ENCODE measurements at regions not wholly inside any gene's neighbourhood (a gene's known extent, or its start where the extent isn't known, plus 50 kb on each side); places are given as distances from the start of the nearest gene placed in this dataset.
"Not testable (repeated sequence)": the region's sequence is repeated elsewhere in the genome, so short reads cannot be mapped to it uniquely, and the experiment has no call there.

DNA sequence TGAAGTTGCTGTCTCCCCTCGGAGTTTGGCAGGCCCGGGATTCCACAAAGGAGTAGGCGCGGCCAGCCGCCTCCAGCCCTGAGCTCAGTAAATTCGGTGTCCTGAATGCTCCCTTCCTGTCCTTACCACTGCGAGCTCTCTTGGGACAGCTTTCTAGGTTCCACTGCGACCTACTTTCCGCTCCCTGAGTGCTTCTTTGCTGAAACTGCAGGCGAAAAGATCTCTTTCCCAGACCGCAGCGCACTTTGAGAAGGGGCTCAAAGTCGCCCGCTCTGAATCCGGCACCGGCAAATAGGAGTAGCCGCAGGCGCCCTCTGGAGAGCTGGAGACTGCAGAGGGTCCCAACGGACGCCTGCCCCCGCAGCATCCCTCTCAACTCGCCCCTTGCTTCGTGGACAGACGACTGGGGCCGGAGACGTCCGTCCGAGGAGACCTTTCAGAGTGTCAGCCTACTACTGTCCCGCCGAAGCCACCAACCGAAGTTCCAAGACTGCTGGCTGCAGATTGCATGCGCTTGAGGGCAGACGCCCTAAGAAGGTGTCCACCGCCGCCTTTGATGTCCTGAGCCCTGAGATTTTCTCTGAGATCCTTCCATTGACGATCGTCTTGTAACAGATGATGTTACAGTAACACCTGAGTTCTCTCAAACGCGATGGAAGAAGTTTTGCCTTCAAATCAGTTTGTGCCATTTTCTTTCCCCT, 96.0 kb downstream of the ANXA2R start:
- no peaks in the 10 kb centered on the region for H3K36me3 Mint-ChIP-seq (ENCODE audit: low read depth)
- no peak overlapping the region for H3K27ac Mint-ChIP-seq
- CTCF ChIA-PET = no interaction called here
- POLR2A ChIA-PET = no interaction called here
- no peak overlapping the region for H3K4me3 Mint-ChIP-seq
- no peaks in the 10 kb centered on the region for H3K9me3 Mint-ChIP-seq
- peaks cover 3% of the 10 kb centered on the region for H3K27me3 Mint-ChIP-seq
- peaks cover 8% of the 10 kb centered on the region for H3K4me1 Mint-ChIP-seq
- DNase-seq = no peak

DNA sequence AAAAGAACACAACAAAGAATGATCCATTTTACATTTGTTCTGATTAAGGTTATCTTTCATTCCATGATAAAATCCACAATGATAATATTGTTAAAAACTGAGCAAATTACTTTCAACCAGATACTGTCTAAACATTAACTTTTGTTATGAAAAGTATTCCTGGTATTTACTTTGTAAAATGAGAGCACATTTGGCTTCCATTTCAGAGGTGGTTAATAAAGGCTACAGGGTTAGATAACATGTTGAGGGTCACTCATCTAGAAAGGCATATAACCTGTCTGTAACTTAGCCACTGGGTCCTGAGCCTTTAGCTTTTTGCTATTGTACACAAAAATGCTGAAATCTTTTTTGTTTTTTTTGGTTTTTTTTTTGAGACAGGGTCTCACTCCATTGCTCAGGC, 99.3 kb downstream of the ANXA2R start:
- peaks cover 3% of the 10 kb centered on the region for H3K27me3 Mint-ChIP-seq

DNA sequence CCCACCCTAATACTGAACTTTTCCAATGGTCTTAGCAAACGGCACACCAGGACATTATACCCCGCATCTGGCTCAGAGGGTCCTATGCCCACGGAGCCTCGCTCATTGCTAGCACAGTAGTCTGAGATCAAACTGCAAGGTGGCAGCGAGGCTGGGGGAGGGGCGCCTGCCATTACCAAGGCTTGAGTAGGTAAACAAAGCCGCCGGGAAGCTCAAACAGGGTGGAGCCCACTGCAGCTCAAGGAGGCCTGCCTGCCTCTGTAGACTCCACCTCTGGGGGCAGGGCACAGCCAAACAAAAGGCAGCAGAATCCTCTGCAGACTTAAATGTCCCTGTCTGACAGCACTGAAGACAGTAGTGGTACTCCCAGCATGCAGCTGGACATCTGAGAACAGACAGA, 108.1 kb downstream of the ANXA2R start:
- H3K36me3 Mint-ChIP-seq (ENCODE audit: low read depth); CTCF ChIA-PET; H3K4me3 Mint-ChIP-seq; H3K4me1 Mint-ChIP-seq; H3K27ac Mint-ChIP-seq; H3K9me3 Mint-ChIP-seq; POLR2A ChIA-PET; DNase-seq: not testable (repeated sequence)
- peaks cover 11% of the 10 kb centered on the region for H3K27me3 Mint-ChIP-seq

More for the DNA sequence above, 99.3 kb downstream of the ANXA2R start:
- DNase-seq = no peak
- Mint-ChIP-seq H3K4me3 (no peak overlapping the region), H3K36me3 (ENCODE audit: low read depth) (peaks cover 7% of the 10 kb centered on the region), H3K4me1 (peaks cover 2% of the 10 kb centered on the region), H3K27ac (no peak overlapping the region), H3K9me3 (no peaks in the 10 kb centered on the region)
- CTCF ChIA-PET = interaction anchor here (1.3 kb wide), 1 partner anchor 32 kb away, joined by 3 read pairs; no protein-coding TSS in a partner anchor
- POLR2A ChIA-PET = interaction anchor here (1.3 kb wide), 1 partner anchor 29 kb away, joined by 3 read pairs; no protein-coding TSS in a partner anchor

DNA sequence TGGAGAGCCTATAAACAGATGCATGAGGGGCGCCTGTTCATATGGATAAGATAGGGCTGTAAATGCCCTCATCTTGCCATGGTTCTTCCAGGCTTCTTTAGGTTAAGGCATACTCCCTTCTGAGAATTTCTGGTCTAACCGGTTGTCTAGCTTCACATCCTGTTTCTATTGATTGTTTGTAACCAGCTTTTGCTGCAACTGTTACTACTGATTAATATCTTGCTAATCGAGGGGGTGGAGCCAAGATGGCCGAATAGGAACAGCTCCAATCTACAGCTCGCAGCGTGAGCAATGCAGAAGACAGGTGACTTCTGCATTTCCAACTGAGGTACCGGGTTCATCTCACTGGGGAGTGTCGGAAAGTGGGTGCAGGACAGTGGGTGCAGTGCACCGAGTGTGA, 108.7 kb downstream of the ANXA2R start:
- H3K36me3 Mint-ChIP-seq (ENCODE audit: low read depth); H3K4me1 Mint-ChIP-seq; H3K27ac Mint-ChIP-seq; H3K9me3 Mint-ChIP-seq; DNase-seq; CTCF ChIA-PET; POLR2A ChIA-PET; H3K4me3 Mint-ChIP-seq: not testable (repeated sequence)
- peaks cover 11% of the 10 kb centered on the region for H3K27me3 Mint-ChIP-seq

DNA sequence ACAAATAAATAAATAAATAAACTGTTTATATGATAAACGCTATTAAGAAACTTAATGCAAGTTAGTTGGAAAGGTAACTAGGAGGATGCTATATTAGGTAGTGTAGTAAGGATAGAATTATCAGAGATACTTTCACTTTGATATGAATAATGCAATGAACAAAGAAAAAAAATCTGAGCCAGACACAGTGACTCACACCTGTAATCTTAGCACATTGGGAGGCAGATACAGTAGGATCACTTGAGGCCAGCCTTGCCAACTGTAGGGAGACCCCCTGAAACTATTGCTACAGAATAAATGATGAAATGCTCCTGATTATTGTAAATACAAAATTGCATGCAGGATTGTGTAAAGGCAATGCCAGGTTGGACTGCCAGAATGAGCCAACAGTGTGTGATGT, 109.2 kb downstream of the ANXA2R start:
- H3K27ac Mint-ChIP-seq = no peak overlapping the region
- H3K9me3 Mint-ChIP-seq = peaks cover 3% of the 10 kb centered on the region
- peaks cover under 1% of the 10 kb centered on the region for H3K36me3 Mint-ChIP-seq (ENCODE audit: low read depth)
- ChIA-PET POLR2A (no interaction called here), CTCF (no interaction called here)
- H3K4me1 Mint-ChIP-seq = no peaks in the 10 kb centered on the region
- no peak overlapping the region for H3K4me3 Mint-ChIP-seq
- no peak for DNase-seq
- H3K27me3 Mint-ChIP-seq = peaks cover 11% of the 10 kb centered on the region

DNA sequence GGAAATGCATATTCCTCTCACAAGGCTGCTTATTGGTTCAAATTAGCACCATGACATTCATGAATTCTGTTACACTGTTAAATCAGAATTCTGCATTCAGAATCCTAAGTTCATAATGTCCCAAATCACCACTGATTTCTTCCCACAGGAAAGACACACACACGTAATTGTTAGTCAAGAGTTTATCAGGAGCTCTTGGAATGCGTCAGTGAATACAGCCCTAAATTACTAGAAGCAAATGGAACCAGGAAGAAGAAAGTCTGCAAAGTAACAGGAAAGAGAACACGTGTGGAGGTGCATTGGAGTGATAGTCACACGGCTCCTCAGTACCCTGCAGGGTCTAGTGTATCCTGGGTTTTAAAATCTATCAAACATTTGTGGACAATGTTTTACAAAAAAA, 110.2 kb downstream of the ANXA2R start:
- Mint-ChIP-seq H3K36me3 (ENCODE audit: low read depth) (no peaks in the 10 kb centered on the region), H3K4me3 (no peak overlapping the region), H3K27me3 (peaks cover 10% of the 10 kb centered on the region), H3K9me3 (peaks cover 3% of the 10 kb centered on the region), H3K27ac (no peak overlapping the region), H3K4me1 (no peaks in the 10 kb centered on the region)
- ChIA-PET POLR2A (no interaction called here), CTCF (interaction anchor here (1.2 kb wide), 1 partner anchor 21 kb away, joined by 4 read pairs; no protein-coding TSS in a partner anchor)
- no peak for DNase-seq

DNA sequence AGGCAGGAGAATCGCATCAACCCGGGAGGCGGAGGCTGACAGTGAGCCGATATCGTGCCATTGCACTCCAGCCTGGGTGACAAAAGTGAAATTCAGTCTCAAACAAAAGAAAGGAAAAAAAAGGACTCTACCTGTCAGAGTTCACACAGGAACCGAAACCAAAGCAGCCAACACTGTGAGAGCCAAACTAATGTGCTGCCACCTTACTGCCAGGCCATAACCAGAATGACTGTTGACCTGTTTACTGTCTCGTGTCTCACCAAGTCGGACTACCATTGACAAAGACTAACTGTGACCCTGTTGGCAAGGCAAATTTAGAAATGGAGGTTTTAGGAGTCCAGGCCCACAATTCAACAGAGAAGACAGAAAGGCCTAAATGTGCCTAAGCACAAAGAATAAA, 112.4 kb downstream of the ANXA2R start:
- CTCF ChIA-PET = interaction anchor here (1.4 kb wide), 1 partner anchor 19 kb away, joined by 4 read pairs; no protein-coding TSS in a partner anchor

DNA sequence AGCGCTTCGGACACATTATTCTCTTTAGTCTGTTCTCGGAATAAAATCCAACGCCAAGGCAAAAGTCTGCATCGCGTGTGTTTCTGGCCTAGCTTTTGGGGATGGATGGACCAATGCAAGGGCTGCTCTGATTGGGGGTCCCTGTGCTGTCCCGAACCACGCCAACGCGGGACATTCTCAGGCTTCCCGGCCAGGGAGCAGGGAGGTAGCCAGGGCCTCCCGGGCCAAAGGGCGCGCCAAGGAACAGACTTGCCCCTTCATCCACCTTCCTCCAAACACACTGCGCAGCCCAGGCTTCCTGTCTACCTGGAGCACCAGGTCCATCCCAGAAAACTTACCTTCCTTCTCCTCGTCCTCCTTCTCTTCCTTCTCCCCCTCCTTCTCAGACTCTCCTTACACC, 113.0 kb upstream of the SELENOP start:
- CTCF ChIA-PET = no interaction called here

More for the DNA sequence above, 112.4 kb downstream of the ANXA2R start:
- H3K27ac Mint-ChIP-seq = no peak overlapping the region
- peaks cover 3% of the 10 kb centered on the region for H3K9me3 Mint-ChIP-seq
- no peak overlapping the region for H3K4me3 Mint-ChIP-seq
- DNase-seq = no peak
- no peaks in the 10 kb centered on the region for H3K36me3 Mint-ChIP-seq (ENCODE audit: low read depth)
- H3K4me1 Mint-ChIP-seq = no peaks in the 10 kb centered on the region
- H3K27me3 Mint-ChIP-seq = no peaks in the 10 kb centered on the region
- POLR2A ChIA-PET = no interaction called here

DNA sequence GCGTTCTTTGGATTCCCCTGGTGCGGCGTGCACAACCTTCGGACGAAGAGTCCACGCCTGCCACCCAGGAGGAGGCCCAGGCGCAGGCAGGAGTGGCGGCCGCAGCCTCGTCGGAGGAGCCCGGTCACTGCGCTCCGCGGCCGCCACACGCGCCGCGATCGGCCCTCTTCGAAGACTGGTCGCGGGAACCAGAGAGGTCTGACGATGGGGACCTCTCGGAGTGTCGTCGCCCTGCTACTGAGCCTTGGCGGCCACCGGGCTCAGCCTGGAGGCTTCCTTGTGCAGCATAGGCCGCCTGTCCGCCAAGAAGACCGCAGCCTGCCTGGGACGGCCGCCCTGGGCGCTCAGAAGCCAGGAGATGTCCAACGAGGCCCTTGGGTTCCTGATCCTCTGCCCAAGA, 112.5 kb upstream of the SELENOP start:
- H3K4me1 Mint-ChIP-seq = no peaks in the 10 kb centered on the region
- DNase-seq = no peak
- H3K27ac Mint-ChIP-seq = no peak overlapping the region
- H3K4me3 Mint-ChIP-seq = no peak overlapping the region
- POLR2A ChIA-PET = no interaction called here
- CTCF ChIA-PET = interaction anchor here (2.0 kb wide), 1 partner anchor 15 kb away, joined by 10 read pairs; no protein-coding TSS in a partner anchor
- H3K27me3 Mint-ChIP-seq = no peaks in the 10 kb centered on the region
- no peaks in the 10 kb centered on the region for H3K36me3 Mint-ChIP-seq (ENCODE audit: low read depth)
- no peaks in the 10 kb centered on the region for H3K9me3 Mint-ChIP-seq

More for the DNA sequence above, 113.0 kb upstream of the SELENOP start:
- Mint-ChIP-seq H3K27me3 (no peaks in the 10 kb centered on the region), H3K36me3 (ENCODE audit: low read depth) (no peaks in the 10 kb centered on the region), H3K4me3 (no peak overlapping the region), H3K4me1 (no peaks in the 10 kb centered on the region), H3K27ac (no peak overlapping the region), H3K9me3 (no peaks in the 10 kb centered on the region)
- POLR2A ChIA-PET = no interaction called here
- DNase-seq = no peak

DNA sequence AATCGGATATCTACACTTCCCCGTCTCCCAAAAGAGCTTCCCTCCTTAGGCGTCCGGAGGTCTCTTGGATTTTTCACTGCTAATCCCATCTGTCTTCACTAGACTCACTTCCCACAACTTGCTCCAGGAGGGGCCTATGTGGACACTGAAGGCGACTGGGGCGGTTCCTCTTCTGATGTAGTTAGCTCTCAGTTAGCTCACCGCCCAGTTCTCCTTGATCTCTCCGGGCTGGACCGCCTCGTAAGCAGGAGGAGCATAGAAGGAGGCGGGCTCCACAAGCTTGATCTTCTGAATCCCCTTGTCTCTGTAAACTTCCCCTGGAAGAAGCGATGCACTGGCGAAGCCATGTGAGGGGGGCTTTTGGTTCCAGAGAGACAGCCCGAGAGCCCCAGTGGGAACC, 112.0 kb upstream of the SELENOP start:
- no peaks in the 10 kb centered on the region for H3K4me1 Mint-ChIP-seq
- no peaks in the 10 kb centered on the region for H3K9me3 Mint-ChIP-seq
- ChIA-PET CTCF (interaction anchor here (2.0 kb wide), 1 partner anchor 15 kb away, joined by 10 read pairs; no protein-coding TSS in a partner anchor), POLR2A (no interaction called here)
- no peaks in the 10 kb centered on the region for H3K27me3 Mint-ChIP-seq
- no peak overlapping the region for H3K27ac Mint-ChIP-seq
- no peak overlapping the region for H3K4me3 Mint-ChIP-seq
- H3K36me3 Mint-ChIP-seq (ENCODE audit: low read depth) = no peaks in the 10 kb centered on the region
- no peak for DNase-seq

DNA sequence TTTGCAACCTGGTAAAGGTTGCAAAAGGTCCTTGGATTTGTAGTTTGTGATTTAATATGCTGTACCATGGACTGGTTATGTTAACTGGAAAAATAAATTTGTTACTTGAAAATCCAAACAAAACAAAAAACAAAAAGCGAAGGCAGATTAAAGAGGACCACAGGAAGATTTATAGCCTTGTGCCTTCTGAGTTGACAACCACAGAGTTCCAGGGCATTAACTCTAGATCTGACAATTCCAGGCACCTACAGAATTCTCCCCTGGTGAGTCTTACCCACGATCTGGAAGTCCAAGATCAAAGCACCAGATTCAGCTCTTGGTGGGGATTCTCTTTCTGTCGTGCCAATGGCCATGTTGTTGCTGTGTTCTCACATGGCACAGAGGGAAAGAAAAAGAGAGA, 107.9 kb upstream of the SELENOP start:
- Mint-ChIP-seq H3K27me3 (no peaks in the 10 kb centered on the region), H3K27ac (no peak overlapping the region), H3K4me3 (no peak overlapping the region), H3K9me3 (no peaks in the 10 kb centered on the region), H3K4me1 (no peaks in the 10 kb centered on the region), H3K36me3 (ENCODE audit: low read depth) (no peaks in the 10 kb centered on the region)
- DNase-seq = no peak
- ChIA-PET CTCF (no interaction called here), POLR2A (no interaction called here)

DNA sequence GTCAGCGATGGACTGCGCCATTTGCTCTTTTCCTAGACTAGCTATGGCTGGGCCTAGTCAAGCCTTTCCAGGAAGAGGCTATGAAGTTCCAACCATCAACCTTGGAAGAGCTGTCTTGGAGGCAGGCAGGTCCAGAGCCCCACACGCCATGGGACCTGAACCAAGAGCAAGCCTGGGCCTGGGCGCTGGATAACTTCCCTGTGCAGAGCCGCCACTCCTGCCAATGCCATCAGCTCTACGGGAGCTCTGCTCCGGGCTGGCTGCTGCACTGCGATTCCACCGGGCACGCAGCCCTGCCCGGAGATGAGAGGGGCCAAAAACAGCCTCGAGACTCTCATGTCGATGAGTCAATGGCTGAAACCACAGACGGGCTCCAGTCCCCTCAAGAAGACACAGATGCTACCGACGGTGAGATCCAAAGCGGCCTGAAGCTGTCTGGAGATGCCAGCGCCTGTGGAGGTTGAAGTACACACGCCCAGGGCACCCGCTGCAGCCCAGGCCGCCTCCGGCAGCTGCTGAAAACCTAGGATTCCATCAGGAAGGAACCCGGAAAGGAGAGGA, 103.7 kb upstream of the SELENOP start:
- no peak overlapping the region for H3K27ac Mint-ChIP-seq
- DNase-seq = no peak
- no peak overlapping the region for H3K4me3 Mint-ChIP-seq
- CTCF ChIA-PET = no interaction called here
- POLR2A ChIA-PET = no interaction called here
- peaks cover 2% of the 10 kb centered on the region for H3K27me3 Mint-ChIP-seq
- H3K9me3 Mint-ChIP-seq = no peaks in the 10 kb centered on the region
- H3K4me1 Mint-ChIP-seq = peaks cover 3% of the 10 kb centered on the region
- H3K36me3 Mint-ChIP-seq (ENCODE audit: low read depth) = no peaks in the 10 kb centered on the region

DNA sequence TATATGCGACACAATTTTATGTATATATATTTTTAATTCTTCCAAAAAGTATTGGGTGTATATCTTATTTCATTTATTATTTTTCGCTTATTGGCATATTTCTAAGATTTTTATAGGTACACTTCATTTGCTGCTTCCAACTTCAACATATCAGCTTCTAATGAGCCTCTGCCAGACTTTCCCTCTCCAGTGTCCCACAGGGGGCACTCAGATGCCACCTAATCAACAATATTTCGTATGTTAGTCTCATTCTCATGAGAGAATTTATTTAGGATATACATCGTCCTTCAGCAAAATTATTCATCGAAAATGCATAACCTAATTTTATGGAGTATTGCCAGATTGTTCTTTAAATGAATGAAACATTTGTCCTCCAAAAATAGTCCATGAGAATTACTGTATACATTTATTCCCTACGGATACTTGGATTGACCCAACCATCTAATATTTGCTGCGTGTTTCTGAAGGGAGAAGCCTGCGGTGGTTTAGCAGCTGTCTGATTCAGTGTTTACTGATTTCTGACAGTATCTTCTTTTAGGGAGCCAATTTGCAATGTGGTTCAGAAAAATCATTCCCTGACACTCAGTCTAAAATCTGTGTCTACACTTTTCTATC, 100.6 kb upstream of the SELENOP start:
- H3K4me3 Mint-ChIP-seq = no peak overlapping the region
- CTCF ChIA-PET = interaction anchor here (0.6 to 5.2 kb wide), 13 partner anchors 37 to 1067 kb away, joined by 3 to 77 read pairs (median 4); partner anchors contain the start of gene TMEM267
- no peaks in the 10 kb centered on the region for H3K36me3 Mint-ChIP-seq (ENCODE audit: low read depth)
- no peaks in the 10 kb centered on the region for H3K9me3 Mint-ChIP-seq
- H3K27ac Mint-ChIP-seq = no peak overlapping the region
- peaks cover 16% of the 10 kb centered on the region for H3K4me1 Mint-ChIP-seq
- peak; percentile 45 for DNase-seq
- peaks cover 11% of the 10 kb centered on the region for H3K27me3 Mint-ChIP-seq
- POLR2A ChIA-PET = interaction anchor here (0.6 to 6.9 kb wide), 7 partner anchors 28 to 129 kb away, joined by 3 to 76 read pairs (median 4); partner anchors contain the start of gene ANXA2R
